GM18867 (cell line): ENCODE measurements at regions not wholly inside any gene's neighbourhood (a gene's known extent, or its start where the extent isn't known, plus 50 kb on each side); places are given as distances from the start of the nearest gene placed in this dataset.

Experiments used
- ATAC-seq: cut with Tn5 transposase; IDR thresholded peaks from one replicate; pipeline ENCODE4 v1.9.1; 2021; ENCODE audit warnings: mild to moderate bottlenecking, moderate library complexity; ENCODE audit not compliant: unreplicated experiment

GRCh38 chr11:107222431-107222830 lies 204.2 kb upstream of the GUCY1A2 start:
- no peak for ATAC-seq

GRCh38 chr11:107221748-107222285 lies 203.5 kb upstream of the GUCY1A2 start:
- ATAC-seq, result no peak

GRCh38 chr11:107218123-107219013 lies 200.1 kb upstream of the GUCY1A2 start:
- no peak for ATAC-seq

GRCh38 chr11:107217444-107217843 lies 199.2 kb upstream of the GUCY1A2 start:
- no peak for ATAC-seq

- ATAC-seq, result no peak
These were observed 196.7 kb upstream of the GUCY1A2 start for GRCh38 chr11:107215010-107215409.

GRCh38 chr11:107203656-107204055 lies 185.4 kb upstream of the GUCY1A2 start:
- no peak for ATAC-seq

- no peak for ATAC-seq
These were observed 184.0 kb upstream of the GUCY1A2 start for GRCh38 chr11:107202241-107202640.

- no peak for ATAC-seq
These were observed 180.3 kb upstream of the GUCY1A2 start for GRCh38 chr11:107198490-107199007.

- ATAC-seq, result no peak
These were observed 179.7 kb upstream of the GUCY1A2 start for GRCh38 chr11:107197932-107198331.

GRCh38 chr11:107196732-107197131 lies 178.5 kb upstream of the GUCY1A2 start:
- ATAC-seq, result no peak

GRCh38 chr11:107184986-107185385 lies 166.7 kb upstream of the GUCY1A2 start:
- no peak for ATAC-seq

- ATAC-seq, result no peak
These were observed 165.7 kb upstream of the GUCY1A2 start for GRCh38 chr11:107183953-107184352.

GRCh38 chr11:107182978-107183377 lies 164.7 kb upstream of the GUCY1A2 start:
- no peak for ATAC-seq

- ATAC-seq, result no peak
These were observed 162.0 kb upstream of the GUCY1A2 start for GRCh38 chr11:107180236-107180635.

GRCh38 chr11:107179829-107180228 lies 161.6 kb upstream of the GUCY1A2 start:
- no peak for ATAC-seq

GRCh38 chr11:107177106-107177477 lies 158.8 kb upstream of the GUCY1A2 start:
- ATAC-seq, result no peak

GRCh38 chr11:107176148-107177105 lies 158.2 kb upstream of the GUCY1A2 start:
- no peak for ATAC-seq

- no peak for ATAC-seq
These were observed 156.6 kb upstream of the GUCY1A2 start for GRCh38 chr11:107174856-107175255.

GRCh38 chr11:107172996-107173395 lies 154.7 kb upstream of the GUCY1A2 start:
- ATAC-seq, result no peak

GRCh38 chr11:107157809-107158187 lies 139.5 kb upstream of the GUCY1A2 start:
- ATAC-seq, result no peak

- ATAC-seq, result no peak
These were observed 139.0 kb upstream of the GUCY1A2 start for GRCh38 chr11:107157146-107157808.
